ENCODE measurements at regions not wholly inside any gene's neighbourhood (a gene's known extent, or its start where the extent isn't known, plus 50 kb on each side); places are given as distances from the start of the nearest gene placed in this dataset.

DNA sequence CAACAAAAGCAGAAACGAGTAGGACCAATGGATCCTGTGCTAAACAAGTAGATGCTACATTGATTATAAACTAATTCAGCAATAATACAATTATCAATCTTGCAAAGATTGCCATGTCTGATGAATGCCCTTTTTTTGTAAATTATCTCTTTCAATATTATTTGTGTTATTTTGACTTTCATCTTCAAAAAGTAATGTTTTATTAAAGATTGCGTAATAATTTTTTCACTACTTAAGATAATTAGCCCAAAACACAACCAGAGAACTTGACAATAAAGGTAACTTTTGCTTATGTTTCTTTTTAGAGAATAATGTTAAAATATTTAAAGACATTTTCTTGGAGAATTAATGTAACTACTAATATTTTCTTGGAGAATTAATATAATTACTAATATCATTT is 553.8 kb upstream of the VSTM2A start:
- DNase-seq, result no peak

- peak; percentile 96 for DNase-seq
These were observed 549.0 kb upstream of the VSTM2A start for GRCh38 chr7:53993224-53993623.

GRCh38 chr7:53996876-53997275 is 545.3 kb upstream of the VSTM2A start:
- no peak for DNase-seq

DNA sequence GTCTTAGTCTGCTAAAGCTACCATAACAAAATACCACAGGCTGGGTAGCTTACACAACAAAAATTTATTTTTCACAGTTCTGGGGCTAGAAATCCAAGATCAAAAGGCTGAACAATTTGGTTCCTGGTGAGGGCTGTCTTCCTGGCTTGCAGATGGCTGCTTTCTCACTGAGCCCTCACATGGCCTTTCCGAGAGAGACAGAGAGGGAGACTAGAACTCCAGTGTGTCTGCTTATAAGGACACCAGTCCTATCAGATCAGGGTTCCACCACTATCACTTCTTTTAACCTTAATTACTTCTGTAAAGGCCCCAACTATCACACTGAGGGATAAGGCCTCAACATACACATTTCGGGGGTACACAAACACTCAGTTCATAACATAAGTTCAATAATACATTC is 527.4 kb upstream of the VSTM2A start:
- no peak for DNase-seq

- DNase-seq, result no peak
These were observed 526.9 kb upstream of the VSTM2A start for GRCh38 chr7:54015251-54015650.

DNA sequence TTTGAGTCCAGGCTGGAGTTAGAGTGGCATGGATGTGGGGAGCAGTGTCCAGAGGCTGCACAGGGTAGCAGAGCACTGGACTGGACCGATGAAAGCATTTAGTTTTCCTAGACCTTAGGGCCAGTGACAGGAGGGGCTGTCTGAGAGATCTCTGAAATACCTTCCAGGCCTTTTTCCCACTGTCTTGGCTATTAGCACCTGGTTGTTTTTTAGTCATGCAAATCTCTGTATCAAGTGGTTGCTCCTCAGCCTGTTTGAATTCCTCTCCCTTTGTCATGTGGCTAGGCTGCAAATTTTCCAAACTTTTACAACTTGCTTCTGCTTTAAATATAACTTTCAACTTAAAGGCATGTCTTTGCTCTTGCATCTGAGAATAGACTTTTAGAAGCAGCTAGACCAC is 504.3 kb upstream of the VSTM2A start:
- no peak for DNase-seq

DNA sequence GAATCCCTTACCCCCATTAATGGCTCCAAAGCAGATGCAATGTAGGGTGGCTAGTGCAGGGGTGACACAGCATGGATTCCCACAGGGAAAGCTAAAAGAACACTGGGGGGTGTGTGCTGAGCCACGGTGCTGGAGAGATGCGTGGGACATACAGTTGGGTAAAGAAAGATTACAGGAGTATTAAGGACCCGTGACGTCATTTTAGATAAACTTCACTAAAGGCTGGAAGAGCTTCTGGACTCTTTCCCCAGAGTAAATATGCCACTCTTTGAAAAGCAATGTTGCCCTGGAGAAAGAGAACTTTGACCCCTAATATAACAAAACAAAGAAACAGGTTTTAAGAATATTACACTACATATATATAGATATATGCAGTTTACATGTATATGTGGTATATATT is 481.5 kb upstream of the VSTM2A start:
- no peak for DNase-seq

- DNase-seq, result no peak
These were observed 475.5 kb upstream of the VSTM2A start for GRCh38 chr7:54066643-54067042.

DNA sequence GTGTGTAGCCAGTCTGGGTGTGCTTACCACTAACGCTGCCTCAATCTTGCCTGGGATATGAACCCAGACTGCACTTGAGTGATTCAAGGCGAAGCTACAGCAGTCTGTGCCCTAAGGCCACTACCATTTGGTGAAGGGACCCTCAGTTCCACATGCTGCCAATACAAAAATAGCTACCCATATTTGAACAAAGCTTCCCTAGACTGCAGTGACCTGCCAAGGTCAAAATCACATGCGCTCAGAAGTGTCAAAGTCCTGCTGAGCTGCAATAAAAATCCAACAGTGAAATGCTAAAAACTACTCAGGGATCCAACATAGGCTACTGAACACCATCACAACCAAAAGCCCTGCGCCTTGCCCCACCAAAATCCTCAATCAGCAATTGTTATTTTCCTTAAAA is 472.3 kb upstream of the VSTM2A start:
- DNase-seq, result no peak

- DNase-seq, result no peak
These were observed 469.5 kb upstream of the VSTM2A start for GRCh38 chr7:54072710-54073109.

DNA sequence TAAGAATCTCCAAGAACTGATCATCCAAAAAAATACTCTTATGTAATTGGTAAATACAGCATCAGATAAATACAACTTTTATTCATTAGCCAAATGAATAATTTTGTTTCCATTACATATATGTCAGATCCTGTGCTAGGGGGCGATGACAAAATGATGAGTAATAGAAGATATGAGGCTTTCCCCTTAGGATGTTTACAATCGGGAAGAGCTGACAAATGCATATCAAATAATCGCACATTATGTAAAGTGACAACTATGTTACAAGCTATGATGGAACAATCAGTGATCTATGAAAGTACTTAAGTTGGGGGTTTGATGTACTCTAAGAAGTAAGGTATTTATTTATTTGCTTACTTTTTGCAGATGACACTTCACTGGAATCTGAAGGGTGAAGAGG is 465.6 kb upstream of the VSTM2A start:
- DNase-seq, result no peak

DNA sequence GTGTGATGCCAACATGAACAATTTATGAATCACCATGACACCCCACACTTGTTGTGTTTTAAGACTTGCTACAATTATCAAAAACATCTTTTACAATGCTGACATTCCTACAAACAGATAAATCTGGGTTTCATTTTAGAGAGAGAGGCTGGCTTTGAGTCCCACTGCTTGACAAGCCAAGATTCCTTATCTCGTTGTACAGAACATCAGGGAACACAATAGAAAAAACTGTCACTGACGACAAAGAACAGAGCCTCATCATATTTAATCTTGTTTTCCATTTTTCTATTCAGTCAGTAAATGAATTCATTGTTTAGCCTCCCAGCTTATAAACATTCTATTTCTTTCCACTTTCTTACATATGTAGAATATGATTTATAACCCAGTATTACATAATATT is 461.6 kb upstream of the VSTM2A start:
- no peak for DNase-seq

- DNase-seq, result no peak
These were observed 461.2 kb upstream of the VSTM2A start for GRCh38 chr7:54080971-54081370.

GRCh38 chr7:54084340-54084739 is 457.8 kb upstream of the VSTM2A start:
- no peak for DNase-seq

DNA sequence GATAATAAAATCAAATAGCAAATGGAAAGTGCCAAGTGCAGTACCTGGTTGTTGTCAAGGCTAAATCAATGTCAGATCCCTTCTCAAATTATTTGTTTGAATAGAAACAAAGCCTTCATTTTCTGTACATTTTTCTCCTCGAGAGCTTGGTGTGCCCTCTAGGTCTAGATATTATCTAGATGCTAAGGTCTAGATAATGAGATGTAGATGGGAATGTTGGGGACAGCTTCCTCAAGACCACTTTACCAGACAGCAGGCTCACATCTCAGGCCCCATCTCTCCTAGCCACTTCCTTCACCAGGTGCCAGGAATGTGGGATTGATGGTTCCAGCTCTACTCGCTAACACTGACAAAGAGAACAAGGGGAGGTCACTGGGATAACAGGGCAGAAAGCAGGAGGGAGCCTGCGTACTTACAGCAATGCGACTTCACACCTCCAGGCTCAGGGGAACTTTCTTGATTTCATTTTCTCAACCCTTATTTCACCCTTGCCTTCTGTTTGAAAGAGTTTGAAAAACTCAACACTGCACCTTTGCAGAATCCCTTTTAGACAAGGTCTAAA is 451.4 kb upstream of the VSTM2A start:
- no peak for DNase-seq

DNA sequence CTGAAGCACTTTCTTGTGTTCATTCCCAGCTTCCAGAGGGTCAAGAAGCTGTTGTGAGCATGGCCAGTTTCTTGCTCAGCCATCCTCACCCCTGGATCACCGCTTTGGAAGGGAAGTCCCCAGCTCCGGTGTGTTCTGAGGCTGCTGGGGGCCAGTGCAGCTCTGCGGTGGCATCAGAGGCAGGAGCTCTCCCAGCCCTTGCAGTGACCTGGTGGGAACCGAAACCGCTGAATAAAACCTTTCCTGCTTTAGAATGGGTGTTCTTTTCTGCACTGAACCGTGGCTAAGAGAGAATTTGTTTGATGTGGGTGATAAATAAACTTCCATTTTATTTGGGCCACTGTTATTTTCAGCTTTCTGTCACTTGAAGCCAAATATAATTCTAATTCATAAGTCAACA is 450.9 kb upstream of the VSTM2A start:
- DNase-seq, result no peak

- DNase-seq, result no peak
These were observed 444.3 kb upstream of the VSTM2A start for GRCh38 chr7:54097886-54098285.

DNA sequence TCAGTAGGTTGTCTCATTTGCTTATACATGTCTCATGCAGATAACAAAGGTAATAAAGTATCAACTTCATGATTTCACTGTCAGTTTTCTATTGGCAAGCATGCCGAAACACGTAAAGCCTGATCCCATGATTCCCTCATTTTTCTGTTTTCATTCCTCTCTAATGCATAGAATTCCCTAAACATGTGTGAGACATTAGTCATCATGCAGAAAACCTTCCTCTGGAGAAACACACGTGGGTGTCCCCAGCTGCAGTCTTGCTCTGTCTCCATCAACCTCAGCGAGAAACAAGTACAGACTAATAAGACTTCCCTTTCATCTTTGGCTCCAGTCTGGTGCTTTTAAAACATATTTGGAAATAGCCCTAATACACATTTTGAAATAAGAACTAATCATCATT is 432.7 kb upstream of the VSTM2A start:
- no peak for DNase-seq

GRCh38 chr7:54111814-54112511 is 430.2 kb upstream of the VSTM2A start:
- DNase-seq, result no peak

GRCh38 chr7:54112567-54112966 is 429.6 kb upstream of the VSTM2A start:
- no peak for DNase-seq

- no peak for DNase-seq
These were observed 427.0 kb upstream of the VSTM2A start for GRCh38 chr7:54115028-54115763.

DNA sequence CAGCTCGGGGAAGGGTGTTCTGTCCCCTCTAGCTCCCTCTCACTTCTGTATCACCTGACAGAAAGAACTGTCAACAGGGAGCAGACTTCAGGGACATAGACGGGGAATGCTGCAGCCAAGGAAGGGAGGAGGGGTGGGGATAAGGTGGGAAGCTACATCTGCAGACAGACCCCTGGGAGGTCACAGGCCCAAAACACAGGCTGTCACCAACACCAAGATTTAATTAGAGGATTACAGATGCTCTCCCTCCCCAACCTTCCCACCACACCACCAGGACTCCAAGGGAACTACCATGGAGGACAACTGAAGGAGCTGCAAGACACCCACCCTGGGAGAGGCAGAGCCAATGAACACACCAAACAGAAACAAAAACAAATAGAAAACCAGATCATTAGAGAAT is 425.2 kb upstream of the VSTM2A start:
- DNase-seq, result no peak

DNA sequence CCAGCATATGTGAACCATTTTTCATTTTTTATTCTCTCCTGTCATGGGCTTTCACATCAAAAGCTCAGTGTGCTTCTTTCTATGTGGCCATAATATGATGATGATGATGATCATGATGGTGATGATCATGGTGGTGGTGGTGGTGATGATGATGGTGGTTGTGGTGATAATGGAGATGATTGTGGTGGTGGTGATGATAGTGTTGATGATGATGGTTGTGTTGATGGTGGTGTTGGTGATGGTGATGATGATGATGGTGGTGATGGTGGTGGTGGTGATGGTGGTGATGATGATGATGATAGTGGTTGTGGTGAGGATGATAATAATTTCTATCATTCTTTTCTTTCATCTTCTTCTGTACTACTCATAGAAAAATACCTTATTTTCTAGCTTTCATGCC is 413.1 kb upstream of the VSTM2A start:
- DNase-seq, result no peak

DNA sequence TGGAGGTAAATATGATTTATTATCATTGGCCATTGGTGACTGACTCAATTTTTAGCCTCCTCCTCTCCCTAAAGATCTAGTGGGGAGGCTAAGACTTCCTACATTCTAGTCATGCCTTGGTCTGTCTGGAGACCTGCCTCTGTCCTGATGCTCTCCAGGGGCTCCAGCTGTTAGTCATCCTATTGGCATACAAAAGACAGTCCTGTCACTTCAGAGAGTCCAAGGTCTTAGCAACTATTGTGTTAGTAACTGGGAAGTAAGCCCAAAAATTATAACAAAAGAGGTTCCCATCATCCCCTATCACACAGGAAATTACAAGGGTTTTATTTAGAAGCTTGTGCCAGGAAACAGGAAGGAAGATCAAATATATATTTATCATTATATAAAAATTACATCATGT is 400.6 kb upstream of the VSTM2A start:
- no peak for DNase-seq

DNA sequence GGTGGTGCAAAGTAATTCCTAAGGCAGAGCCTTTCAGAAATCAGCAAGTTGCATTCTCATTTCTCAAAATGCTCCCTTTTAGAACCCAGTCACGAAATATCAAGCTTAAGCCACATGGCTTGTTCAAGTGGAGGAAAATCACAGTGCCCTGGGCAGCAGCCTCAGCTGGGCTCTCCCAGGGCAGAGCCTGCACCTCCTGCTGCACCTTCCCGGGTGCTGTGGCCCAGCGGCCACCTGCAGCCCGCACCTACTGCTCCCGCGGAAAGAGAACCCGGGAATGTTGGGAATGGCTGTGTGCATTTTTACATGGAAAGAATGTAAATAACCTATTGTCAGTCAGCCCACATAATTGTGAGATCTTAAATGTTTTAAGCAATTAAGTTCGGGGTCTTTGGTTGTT is 396.5 kb upstream of the VSTM2A start:
- no peak for DNase-seq

All from NCI-H748 treated with DMSO at 0.1 percent for 48 hours (cell line).